K562 (cell line): ENCODE measurements at regions not wholly inside any gene's neighbourhood (a gene's known extent, or its start where the extent isn't known, plus 50 kb on each side); places are given as distances from the start of the nearest gene placed in this dataset.

Experiments used
- ATAC-seq: fragments of 200-7000 bp; cut with Tn5 transposase; 3 replicates; pipeline ENCODE4 v1.9.1; 2020; ENCODE audit warnings: moderate library complexity
- BruUV-seq: library from RNA; stranded (reverse); fragments of 400-500 nt; replicated peaks from 2 replicates; lab custom pipeline; 2021; lab: Mats Ljungman, UMichigan
- CTCF ChIA-PET: fragments of 300-600 bp; formaldehyde crosslinking; extraction: SDS; loops from one replicate; lab custom pipeline; 2021; ENCODE audit warnings: low intra/inter-chr PET ratio; lab: Yijun Ruan, JAX
- POLR2A ChIA-PET: fragments of 300-600, 350-650 bp; sonication (Branson Sonifier 250); formaldehyde crosslinking; extraction: SDS; loops from one replicate; lab custom pipeline; 2021; ENCODE audit warnings: antibody characterized with exemption, inconsistent platforms; lab: Yijun Ruan, JAX
- DNase-seq, 4 experiments: peaks; one replicate each; pipeline versions ENCODE4 v3.0.0 to v3.0.0-alpha.2; 2011 to 2018; ENCODE audit warnings: low spot score in 3 of 4, mixed read lengths in 3 of 4; ENCODE audit errors: extremely low read depth in 1 of 4
- FAIRE-seq: peaks from 2 replicates; lab custom pipeline; 2011; peaks lifted over from hg19 to GRCh38; lab: Jason Lieb, UNC
- H2AFZ ChIP-seq: 2 replicates; pipeline ENCODE4 v1.6.0; 2011; ENCODE audit warnings: low read depth, low read length, control low read depth, inconsistent platforms
- H3K27ac ChIP-seq: fragments of 200-600 bp; 3 replicates; pipeline ENCODE4 v1.8.0; 2011; ENCODE audit warnings: low read depth, mild to moderate bottlenecking, control low read depth, inconsistent platforms, low read length, moderate library complexity, mixed read lengths; ENCODE audit errors: extremely low read depth
- H3K27me3 ChIP-seq, 2 experiments: fragments of 300-600 bp in 1 of 2; 2 replicates in 1 of 2; 3 replicates in 1 of 2; pipeline versions ENCODE4 v1.6.0 to v1.8.0; 2011; ENCODE audit warnings: inconsistent platforms in 2 of 2, low read length in 2 of 2, mild to moderate bottlenecking in 1 of 2, mixed read lengths in 1 of 2, moderate library complexity in 1 of 2; ENCODE audit not compliant: control insufficient read depth in 2 of 2, insufficient read depth in 2 of 2
- H3K36me3 ChIP-seq: fragments of 300-600 bp; 3 replicates; pipeline ENCODE4 v1.8.0; 2011; ENCODE audit warnings: mild to moderate bottlenecking, low read length, inconsistent platforms; ENCODE audit not compliant: control insufficient read depth, insufficient read depth
- H3K4me1 ChIP-seq, 2 experiments: fragments of 200-600 bp in 1 of 2; replicated peaks in 1 of 2; 2 replicates in 1 of 2; 3 replicates in 1 of 2; pipeline versions ENCODE4 v1.5.1 to v1.8.0; 2011; ENCODE audit warnings: inconsistent platforms in 2 of 2, low read length in 2 of 2, mild to moderate bottlenecking in 1 of 2, mixed read lengths in 1 of 2, moderate library complexity in 1 of 2; ENCODE audit not compliant: control insufficient read depth in 2 of 2, insufficient read depth in 2 of 2
- H3K4me2 ChIP-seq: 2 replicates; pipeline ENCODE4 v1.6.1; 2011; ENCODE audit warnings: low read length, control low read depth, inconsistent platforms, mixed read lengths; ENCODE audit not compliant: insufficient read depth
- H3K4me3 ChIP-seq: fragments of 200-600 bp; sonication (generic), shearing (Covaris generic); 2 replicates; pipeline ENCODE4 v1.5.1; 2016; ENCODE audit warnings: control low read depth, inconsistent platforms
- H3K79me2 ChIP-seq: fragments of 200-600 bp; 3 replicates; pipeline ENCODE4 v1.8.0; 2011; ENCODE audit warnings: low read length, inconsistent platforms; ENCODE audit not compliant: control insufficient read depth, insufficient read depth
- H3K9ac ChIP-seq, 2 experiments: 2 replicates each; pipeline versions ENCODE4 v1.6.0 to v1.6.1; 2011; ENCODE audit warnings: low read depth in 2 of 2, low read length in 2 of 2, control low read depth in 1 of 2, inconsistent platforms in 1 of 2, mild to moderate bottlenecking in 1 of 2, mixed read lengths in 1 of 2; ENCODE audit not compliant: insufficient read depth in 1 of 2
- H3K9me1 ChIP-seq: one replicate; pipeline ENCODE4 v1.6.0; 2011; ENCODE audit warnings: inconsistent platforms, mild to moderate bottlenecking, low read length, moderate library complexity; ENCODE audit not compliant: control insufficient read depth, insufficient read depth
- H3K9me3 ChIP-seq: replicated peaks from 2 replicates; pipeline ENCODE4 v1.5.1; 2011; ENCODE audit warnings: low read depth, low read length, inconsistent platforms; ENCODE audit not compliant: control insufficient read depth, insufficient read depth
- H4K20me1 ChIP-seq: replicated peaks from 2 replicates; pipeline ENCODE4 v1.6.1; 2011; ENCODE audit warnings: low read length, inconsistent platforms, mixed read lengths; ENCODE audit not compliant: control insufficient read depth, insufficient read depth
- FOXA3 ChIP-seq, 2 experiments: fragments of 450-650 bp in 1 of 2; sonication (generic) in 1 of 2; formaldehyde crosslinking; IDR thresholded peaks in 1 of 2; conservative IDR thresholded peaks in 1 of 2; 2 replicates each; pipeline versions ENCODE4 v1.4.0 to v1.8.0; 2020 to 2022; ENCODE audit warnings: mild to moderate bottlenecking in 2 of 2, missing genetic modification reagents in 1 of 2
- POLR2G ChIP-seq: fragments of 200-400 bp; formaldehyde crosslinking; IDR thresholded peaks from 2 replicates; pipeline ENCODE4 v1.6.1; 2017; ENCODE audit warnings: low read depth, mild to moderate bottlenecking, antibody characterized with exemption, low read length, moderate library complexity
- SAFB2 ChIP-seq: fragments of 200-400 bp; formaldehyde crosslinking; IDR thresholded peaks from 2 replicates; pipeline ENCODE4 v1.6.1; 2018; ENCODE audit warnings: borderline replicate concordance, low read length, low read depth, moderate library complexity; ENCODE audit not compliant: severe bottlenecking
- THAP7 ChIP-seq: fragments of 250-450 bp; sonication (Bioruptor Pico); IDR thresholded peaks from 2 replicates; pipeline ENCODE4 v1.5.0; 2021
- XRCC4 ChIP-seq: IDR thresholded peaks from one replicate; pipeline ENCODE4 v1.6.1; 2011; ENCODE audit not compliant: insufficient read depth, insufficient read length; ENCODE audit errors: extremely low read depth
- ZFP91 ChIP-seq: sonication (generic); formaldehyde crosslinking; IDR thresholded peaks from 2 replicates; pipeline ENCODE4 v1.8.0; 2022; ENCODE audit warnings: mild to moderate bottlenecking, missing genetic modification reagents
- ZNF184 ChIP-seq: sonication (generic); formaldehyde crosslinking; IDR thresholded peaks from 2 replicates; pipeline ENCODE4 v1.5.0; 2020; ENCODE audit warnings: missing genetic modification reagents
- ZNF41 ChIP-seq: fragments of 250-450 bp; sonication (Bioruptor Pico); conservative IDR thresholded peaks from 2 replicates; pipeline ENCODE4 v1.4.0; 2020; ENCODE audit warnings: mild to moderate bottlenecking
- WGBS: fragments of 100-300 bp; shearing (Covaris generic); methylation state at CpG from one replicate; pipeline ENCODE4 v1.1.6; 2016; ENCODE audit warnings: low coverage, mixed read lengths; ENCODE audit not compliant: insufficient coverage; ENCODE audit errors: missing lambda C conversion rate; 5-methylcytosine and 5-hydroxymethylcytosine counted together
- in situ Hi-C: fragments of 300-500 bp; cut with MboI; formaldehyde crosslinking; loops from 4 replicates; pipeline ENCODE4 v1.15.0; 2018; ENCODE audit warnings: inconsistent platforms, mixed read lengths
- intact Hi-C: fragments of 100-400 bp; cut with micrococcal nuclease; formaldehyde crosslinking; loops from 2 replicates; pipeline ENCODE4 v1.14.2; 2022
- TF ChIP-seq, protein P1 (sequence below): fragments of 450-650 bp; formaldehyde crosslinking; IDR thresholded peaks from 2 replicates; pipeline ENCODE4 v1.4.0; 2020; ENCODE audit warnings: mild to moderate bottlenecking, mixed read lengths

- H3K4me2 ChIP-seq, result no peak overlapping the region
- no peaks in the 10 kb centered on the region for H3K9me3 ChIP-seq
- H3K27me3 ChIP-seq, result no peaks in the 10 kb centered on the region
- TF ChIP-seq XRCC4 (no peak), ZFP91 (no peak), FOXA3 (CRISPR knock-in tag; conservative IDR thresholded peaks at IDR 0.05 in 1 of 2, IDR thresholded peaks at IDR 0.05 in 1 of 2) (no peak)
- no peaks in the 10 kb centered on the region for H3K79me2 ChIP-seq
- no peaks in the 10 kb centered on the region for H3K4me1 ChIP-seq
- H3K36me3 ChIP-seq, result no peaks in the 10 kb centered on the region
- ATAC-seq, result no peak
- CTCF ChIA-PET, result no interaction called here
- no peak overlapping the region for H3K4me3 ChIP-seq
- no peaks in the 10 kb centered on the region for H3K9me1 ChIP-seq
- POLR2A ChIA-PET, result no interaction called here
- intact Hi-C loops (no loop called here), in situ Hi-C loops (no loop called here)
- under 1% methylated on average over 5 of the region's 5 CpGs for WGBS
- H3K27ac ChIP-seq, result no peak overlapping the region
- no peak overlapping the region for H3K9ac ChIP-seq
- no peak for FAIRE-seq
- no peaks in the 10 kb centered on the region for H4K20me1 ChIP-seq
- no peak for DNase-seq
- BruUV-seq, result no TSS peak
- H2AFZ ChIP-seq, result no peak overlapping the region
Observed at GRCh38 chr4:181756451-181757095, 486.6 kb upstream of the TENM3 start.

GRCh38 chr4:181757098-181757497 is 486.1 kb upstream of the TENM3 start:
- Histone ChIP-seq H2AFZ (no peak overlapping the region), H3K27me3 (no peaks in the 10 kb centered on the region), H3K9me3 (no peaks in the 10 kb centered on the region), H3K36me3 (no peaks in the 10 kb centered on the region), H3K27ac (no peak overlapping the region), H3K9me1 (no peaks in the 10 kb centered on the region), H3K4me2 (no peak overlapping the region), H3K79me2 (no peaks in the 10 kb centered on the region), H3K4me1 (no peaks in the 10 kb centered on the region), H3K9ac (no peak overlapping the region), H3K4me3 (no peak overlapping the region), H4K20me1 (no peaks in the 10 kb centered on the region)
- FAIRE-seq, result no peak
- 0% methylated on average over 3 of the region's 3 CpGs for WGBS
- no peak for DNase-seq
- intact Hi-C loops, result no loop called here
- CTCF ChIA-PET, result no interaction called here
- TF ChIP-seq SAFB2, result no peak
- no peak for TF ChIP-seq ZNF41 (CRISPR knock-in tag)
- no peak for TF ChIP-seq POLR2G
- TF ChIP-seq THAP7 (CRISPR knock-in tag), result no peak
- TF ChIP-seq, protein P1, sequence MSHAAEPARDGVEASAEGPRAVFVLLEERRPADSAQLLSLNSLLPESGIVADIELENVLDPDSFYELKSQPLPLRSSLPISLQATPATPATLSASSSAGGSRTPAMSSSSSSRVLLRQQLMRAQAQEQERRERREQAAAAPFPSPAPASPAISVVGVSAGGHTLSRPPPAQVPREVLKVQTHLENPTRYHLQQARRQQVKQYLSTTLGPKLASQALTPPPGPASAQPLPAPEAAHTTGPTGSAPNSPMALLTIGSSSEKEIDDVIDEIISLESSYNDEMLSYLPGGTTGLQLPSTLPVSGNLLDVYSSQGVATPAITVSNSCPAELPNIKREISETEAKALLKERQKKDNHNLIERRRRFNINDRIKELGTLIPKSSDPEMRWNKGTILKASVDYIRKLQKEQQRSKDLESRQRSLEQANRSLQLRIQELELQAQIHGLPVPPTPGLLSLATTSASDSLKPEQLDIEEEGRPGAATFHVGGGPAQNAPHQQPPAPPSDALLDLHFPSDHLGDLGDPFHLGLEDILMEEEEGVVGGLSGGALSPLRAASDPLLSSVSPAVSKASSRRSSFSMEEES, result no peak
- TF ChIP-seq ZNF184 (CRISPR knock-in tag), result no peak
- ATAC-seq, result no peak
- in situ Hi-C loops, result no loop called here
- BruUV-seq, result no TSS peak
- POLR2A ChIA-PET, result no interaction called here
